IMR-90 (cell line): ENCODE measurements at regions not wholly inside any gene's neighbourhood (a gene's known extent, or its start where the extent isn't known, plus 50 kb on each side); places are given as distances from the start of the nearest gene placed in this dataset.
A peak's percentile ranks its signal among the peaks of the same experiment; 100 is the strongest.

Experiments
- ATAC-seq: fragments of 200-7000 bp; cut with Tn5 transposase; 2 replicates; pipeline ENCODE4 v1.9.1; 2020; ENCODE audit warnings: low read depth, mild to moderate bottlenecking, moderate library complexity
- BruUV-seq: library from RNA; stranded (reverse); fragments of 400-500 nt; replicated peaks from 2 replicates; lab custom pipeline; 2021; lab: Mats Ljungman, UMichigan
- CTCF ChIA-PET: fragments of 300-600 bp; formaldehyde crosslinking; extraction: SDS; loops from one replicate; lab custom pipeline; 2021; ENCODE audit warnings: antibody characterized with exemption; lab: Yijun Ruan, JAX
- POLR2A ChIA-PET: fragments of 300-600 bp; sonication (Branson Sonifier 250); formaldehyde crosslinking; loops from one replicate; lab custom pipeline; 2022; ENCODE audit warnings: antibody characterized with exemption; ENCODE audit not compliant: unreplicated experiment; lab: Charles Lee
- DNase-seq: peaks from one replicate; pipeline ENCODE4 v3.0.0; 2013
- H2AFZ ChIP-seq: replicated peaks from 2 replicates; pipeline ENCODE3; 2013; ENCODE audit warnings: low read length, mild to moderate bottlenecking; ENCODE audit not compliant: poor library complexity
- H2AK5ac ChIP-seq: 2 replicates; pipeline ENCODE4 v1.6.1; 2013; ENCODE audit warnings: low read depth, low read length, inconsistent platforms
- H2AK9ac ChIP-seq: replicated peaks from 2 replicates; pipeline ENCODE3; 2013; ENCODE audit warnings: mild to moderate bottlenecking, low read depth, low read length, moderate library complexity; ENCODE audit not compliant: poor library complexity
- H2BK120ac ChIP-seq: 2 replicates; pipeline ENCODE4 v1.6.1; 2013; ENCODE audit warnings: low read depth, low read length, inconsistent platforms
- H2BK15ac ChIP-seq: 3 replicates; pipeline ENCODE4 v1.6.1; 2013; ENCODE audit warnings: low read depth, low read length, inconsistent platforms
- H2BK20ac ChIP-seq: 2 replicates; pipeline ENCODE4 v1.6.1; 2013; ENCODE audit warnings: low read depth, mild to moderate bottlenecking, inconsistent platforms, low read length, moderate library complexity
- H2BK5ac ChIP-seq: 2 replicates; pipeline ENCODE4 v1.6.1; 2013; ENCODE audit warnings: mild to moderate bottlenecking, low read depth, low read length, inconsistent platforms; ENCODE audit not compliant: poor library complexity, severe bottlenecking
- H3K14ac ChIP-seq: replicated peaks from 2 replicates; pipeline ENCODE4 v1.6.1; 2013; ENCODE audit warnings: low read depth, low read length, inconsistent platforms
- H3K18ac ChIP-seq: 2 replicates; pipeline ENCODE4 v1.6.1; 2013; ENCODE audit warnings: low read depth, low read length, control low read depth
- H3K23ac ChIP-seq: 2 replicates; pipeline ENCODE4 v1.6.1; 2013; ENCODE audit warnings: low read depth, low read length, inconsistent platforms
- H3K27ac ChIP-seq: 2 replicates; pipeline ENCODE4 v1.5.1; 2013; ENCODE audit warnings: mild to moderate bottlenecking, control low read depth, low read length; ENCODE audit not compliant: insufficient read depth
- H3K27me3 ChIP-seq: 2 replicates; pipeline ENCODE4 v1.6.1; 2013; ENCODE audit warnings: low read length; ENCODE audit not compliant: control insufficient read depth, insufficient read depth
- H3K36me3 ChIP-seq: 2 replicates; pipeline ENCODE4 v1.6.1; 2013; ENCODE audit warnings: low read length, mixed read lengths; ENCODE audit not compliant: control insufficient read depth, insufficient read depth
- H3K4ac ChIP-seq: 2 replicates; pipeline ENCODE4 v1.6.1; 2013; ENCODE audit warnings: low read depth, low read length, inconsistent platforms
- H3K4me1 ChIP-seq: 2 replicates; pipeline ENCODE4 v1.6.1; 2013; ENCODE audit warnings: low read length, mixed read lengths; ENCODE audit not compliant: control insufficient read depth, insufficient read depth
- H3K4me2 ChIP-seq: 2 replicates; pipeline ENCODE4 v1.6.1; 2013; ENCODE audit warnings: low read depth, mild to moderate bottlenecking, control low read depth, low read length, moderate library complexity
- H3K4me3 ChIP-seq: 2 replicates; pipeline ENCODE4 v1.5.1; 2013; ENCODE audit warnings: low read depth, mild to moderate bottlenecking, control low read depth, low read length, moderate library complexity; ENCODE audit not compliant: insufficient read depth
- H3K56ac ChIP-seq: 2 replicates; pipeline ENCODE4 v1.6.1; 2013; ENCODE audit warnings: low read length, inconsistent platforms; ENCODE audit not compliant: insufficient read depth; ENCODE audit errors: extremely low read depth
- H3K79me1 ChIP-seq, 2 experiments: 2 replicates each; pipeline ENCODE4 v1.6.1; 2013; ENCODE audit warnings: low read length in 2 of 2, inconsistent platforms in 1 of 2, low read depth in 1 of 2
- H3K9ac ChIP-seq: 2 replicates; pipeline ENCODE4 v1.6.1; 2013; ENCODE audit warnings: low read depth, low read length, control low read depth
- H3K9me1 ChIP-seq: 2 replicates; pipeline ENCODE4 v1.6.1; 2013; ENCODE audit warnings: low read length, inconsistent platforms; ENCODE audit not compliant: insufficient read depth
- H3K9me3 ChIP-seq: 2 replicates; pipeline ENCODE4 v1.6.1; 2013; ENCODE audit warnings: low read length; ENCODE audit not compliant: control insufficient read depth, insufficient read depth
- H4K20me1 ChIP-seq: 2 replicates; pipeline ENCODE4 v1.6.1; 2013; ENCODE audit warnings: low read length, inconsistent platforms; ENCODE audit not compliant: insufficient read depth
- H4K5ac ChIP-seq: 2 replicates; pipeline ENCODE4 v1.6.1; 2013; ENCODE audit warnings: mild to moderate bottlenecking, low read depth, low read length, control low read depth
- H4K8ac ChIP-seq, 2 experiments: 2 replicates each; pipeline ENCODE4 v1.6.1; 2013; ENCODE audit warnings: low read depth in 2 of 2, low read length in 2 of 2, control low read depth in 1 of 2, inconsistent platforms in 1 of 2
- H4K91ac ChIP-seq: 2 replicates; pipeline ENCODE4 v1.6.1; 2013; ENCODE audit warnings: low read depth, low read length, inconsistent platforms; ENCODE audit not compliant: insufficient read depth
- BHLHE40 ChIP-seq: fragments of 150-350 bp; IDR thresholded peaks from 2 replicates; pipeline ENCODE4 v1.6.1; 2016; ENCODE audit warnings: mild to moderate bottlenecking, low read depth, low read length
- MAFK ChIP-seq: IDR thresholded peaks from 2 replicates; pipeline ENCODE4 v1.6.1; 2012; ENCODE audit warnings: low read depth, low read length, improper control_type of control experiment
- WGBS, 2 experiments: methylation state at CpG; one replicate each; pipeline versions ENCODE4 v1.1.5 to v1.1.7; 2013; ENCODE audit warnings: missing lambda C conversion rate in 2 of 2; ENCODE audit not compliant: insufficient read length in 1 of 2; ENCODE audit errors: extremely low coverage in 2 of 2; 5-methylcytosine and 5-hydroxymethylcytosine counted together
- dilution Hi-C: fragments of 300-500 bp; cut with HindIII; formaldehyde crosslinking; loops from one replicate; pipeline ENCODE4 v1.14.3; 2018; ENCODE audit warnings: low sequenced_read_pairs; ENCODE audit not compliant: unreplicated experiment
- in situ Hi-C: fragments of 300-500 bp; cut with MboI; formaldehyde crosslinking; loops from 3 replicates; pipeline ENCODE4 v1.14.3; 2019; ENCODE audit warnings: low sequenced_read_pairs, inconsistent platforms, mixed read lengths
- intact Hi-C: fragments of 100-400 bp; cut with micrococcal nuclease; formaldehyde crosslinking; loops from 2 replicates; pipeline ENCODE4 v1.10.0; 2022
- TF ChIP-seq, protein P1 (sequence below): conservative IDR thresholded peaks from 2 replicates; pipeline ENCODE4 v1.5.1; 2012; ENCODE audit warnings: mild to moderate bottlenecking, low read depth, low read length, improper control_type of control experiment

DNA sequence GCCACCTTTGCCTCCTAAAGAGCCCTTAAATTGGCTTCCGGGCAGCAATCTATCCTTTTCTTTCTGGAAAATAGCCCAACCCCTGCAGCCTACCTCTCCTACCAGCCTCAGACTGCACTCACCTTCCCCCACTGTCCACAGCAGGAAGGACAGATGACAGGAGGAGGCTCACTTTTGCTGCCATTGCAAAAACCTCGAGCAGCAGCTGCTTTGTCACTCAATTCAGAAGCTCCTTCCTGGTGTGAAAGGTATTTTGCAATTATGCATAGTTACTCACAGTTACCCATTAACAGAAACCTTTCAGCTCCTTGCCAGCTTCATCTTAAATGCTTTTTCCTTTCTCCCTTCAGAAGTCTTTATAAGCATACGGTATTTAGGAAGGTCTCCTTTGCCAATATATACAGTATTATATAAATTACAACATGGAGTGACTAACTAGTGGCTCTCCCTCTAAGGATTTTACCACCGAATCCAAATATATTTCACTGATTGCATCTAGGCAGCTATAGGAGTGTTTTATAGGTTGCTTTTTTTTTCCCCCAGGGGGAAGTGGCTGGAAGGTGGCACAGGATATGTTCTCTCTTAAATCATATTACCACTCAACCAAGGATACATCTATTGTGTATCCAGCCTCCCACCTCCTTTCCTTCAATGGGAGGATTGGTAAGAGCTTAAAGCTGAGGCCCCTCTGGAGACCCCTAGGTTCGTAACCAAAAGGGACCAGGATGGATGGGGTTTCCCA lies 142.1 kb upstream of the IPO9 start:
- Histone ChIP-seq H3K23ac (no peak overlapping the region; the same call in 1 of the 2 replicates), H3K9me3 (no peaks in the 10 kb centered on the region), H3K27ac (no peak overlapping the region), H3K4me1 (peaks cover 12% of the 10 kb centered on the region), H4K91ac (no peak overlapping the region), H2BK15ac (no peak overlapping the region), H3K79me1 (peaks cover 41 to 86% of the 10 kb centered on the region in 2 experiments), H3K9me1 (peaks cover 23% of the 10 kb centered on the region), H4K20me1 (peaks cover 88% of the 10 kb centered on the region), H2BK5ac (no peak overlapping the region), H2AK9ac (no peak overlapping the region), H2AFZ (no peak overlapping the region), H3K4me2 (no peak overlapping the region), H4K8ac (no peak overlapping the region), H2AK5ac (no peak overlapping the region), H2BK120ac (no peak overlapping the region), H3K27me3 (no peaks in the 10 kb centered on the region), H2BK20ac (no peak overlapping the region), H3K18ac (no peak overlapping the region), H3K4me3 (no peak overlapping the region), H3K4ac (no peak overlapping the region), H3K36me3 (no peaks in the 10 kb centered on the region; the same call in 1 of the 2 replicates), H3K56ac (no peak overlapping the region), H3K9ac (no peak overlapping the region), H3K14ac (no peak overlapping the region), H4K5ac (no peak overlapping the region)
- in situ Hi-C loops (no loop called here), dilution Hi-C loops (no loop called here), intact Hi-C loops (no loop called here)
- ChIA-PET POLR2A (no interaction called here), CTCF (no interaction called here)
- BruUV-seq = no TSS peak
- TF ChIP-seq, protein P1, sequence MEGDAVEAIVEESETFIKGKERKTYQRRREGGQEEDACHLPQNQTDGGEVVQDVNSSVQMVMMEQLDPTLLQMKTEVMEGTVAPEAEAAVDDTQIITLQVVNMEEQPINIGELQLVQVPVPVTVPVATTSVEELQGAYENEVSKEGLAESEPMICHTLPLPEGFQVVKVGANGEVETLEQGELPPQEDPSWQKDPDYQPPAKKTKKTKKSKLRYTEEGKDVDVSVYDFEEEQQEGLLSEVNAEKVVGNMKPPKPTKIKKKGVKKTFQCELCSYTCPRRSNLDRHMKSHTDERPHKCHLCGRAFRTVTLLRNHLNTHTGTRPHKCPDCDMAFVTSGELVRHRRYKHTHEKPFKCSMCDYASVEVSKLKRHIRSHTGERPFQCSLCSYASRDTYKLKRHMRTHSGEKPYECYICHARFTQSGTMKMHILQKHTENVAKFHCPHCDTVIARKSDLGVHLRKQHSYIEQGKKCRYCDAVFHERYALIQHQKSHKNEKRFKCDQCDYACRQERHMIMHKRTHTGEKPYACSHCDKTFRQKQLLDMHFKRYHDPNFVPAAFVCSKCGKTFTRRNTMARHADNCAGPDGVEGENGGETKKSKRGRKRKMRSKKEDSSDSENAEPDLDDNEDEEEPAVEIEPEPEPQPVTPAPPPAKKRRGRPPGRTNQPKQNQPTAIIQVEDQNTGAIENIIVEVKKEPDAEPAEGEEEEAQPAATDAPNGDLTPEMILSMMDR = no peak
- TF ChIP-seq MAFK (peak; percentile 59), BHLHE40 (no peak)
- WGBS, 2 experiments = 71% methylated on average over 1 of the region's 5 CpGs; no CpG with 5 or more reads in 1 of the 2 experiments
- DNase-seq (no peak), ATAC-seq (peak; percentile 10; the same call in 1 of the 2 replicates)
